ENCODE measurements at regions not wholly inside any gene's neighbourhood (a gene's known extent, or its start where the extent isn't known, plus 50 kb on each side); places are given as distances from the start of the nearest gene placed in this dataset.
"Not testable (repeated sequence)": the region's sequence is repeated elsewhere in the genome, so short reads cannot be mapped to it uniquely, and the experiment has no call there.

DNA sequence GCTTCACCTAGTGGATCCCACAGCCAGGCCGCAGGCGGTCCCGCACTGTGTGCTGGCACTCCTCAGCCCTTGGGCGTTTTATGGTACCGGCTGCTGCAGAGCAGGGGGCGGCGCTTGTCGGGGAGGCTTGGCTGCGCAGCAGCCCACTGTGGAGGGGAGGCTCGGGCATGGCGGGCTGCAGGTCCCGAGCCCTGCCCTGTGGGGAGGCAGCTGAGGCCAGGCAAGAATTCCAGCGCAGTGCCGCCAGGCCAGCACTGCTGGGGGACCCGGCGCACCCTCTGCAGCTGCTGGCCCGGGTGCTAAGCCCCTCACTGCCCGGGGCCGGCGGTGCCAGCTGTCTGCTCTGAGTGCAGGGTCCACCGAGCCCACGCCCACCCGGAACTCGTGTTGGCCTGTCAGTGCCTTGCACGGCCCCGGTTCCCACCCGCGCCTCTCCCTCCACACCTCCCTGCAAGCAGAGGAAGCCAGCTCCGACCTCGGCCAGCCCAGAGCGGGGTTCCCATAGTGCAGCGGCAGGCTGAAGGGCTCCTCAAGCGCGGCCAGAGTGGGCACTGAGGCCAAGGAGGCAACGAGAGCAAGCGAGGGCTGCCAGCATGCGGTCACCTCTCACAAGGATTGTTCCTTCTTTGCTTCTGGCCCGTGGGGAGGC, 435.0 kb upstream of the ATP10A start:
- Histone ChIP-seq H3K9me3 (ENCODE audit: control insufficient read depth, low read length) (no peaks in the 10 kb centered on the region), H3K27me3 (ENCODE audit: control insufficient read depth, insufficient read depth, low read length) (no peaks in the 10 kb centered on the region), H3K36me3 (ENCODE audit: control insufficient read depth, insufficient read depth, low read length) (no peaks in the 10 kb centered on the region), H3K4me3 (ENCODE audit: low read length) (no peak overlapping the region), H3K9ac (ENCODE audit: low read length) (no peak overlapping the region), H3K4me1 (ENCODE audit: control insufficient read depth, insufficient read depth, low read length) (no peaks in the 10 kb centered on the region)

DNA sequence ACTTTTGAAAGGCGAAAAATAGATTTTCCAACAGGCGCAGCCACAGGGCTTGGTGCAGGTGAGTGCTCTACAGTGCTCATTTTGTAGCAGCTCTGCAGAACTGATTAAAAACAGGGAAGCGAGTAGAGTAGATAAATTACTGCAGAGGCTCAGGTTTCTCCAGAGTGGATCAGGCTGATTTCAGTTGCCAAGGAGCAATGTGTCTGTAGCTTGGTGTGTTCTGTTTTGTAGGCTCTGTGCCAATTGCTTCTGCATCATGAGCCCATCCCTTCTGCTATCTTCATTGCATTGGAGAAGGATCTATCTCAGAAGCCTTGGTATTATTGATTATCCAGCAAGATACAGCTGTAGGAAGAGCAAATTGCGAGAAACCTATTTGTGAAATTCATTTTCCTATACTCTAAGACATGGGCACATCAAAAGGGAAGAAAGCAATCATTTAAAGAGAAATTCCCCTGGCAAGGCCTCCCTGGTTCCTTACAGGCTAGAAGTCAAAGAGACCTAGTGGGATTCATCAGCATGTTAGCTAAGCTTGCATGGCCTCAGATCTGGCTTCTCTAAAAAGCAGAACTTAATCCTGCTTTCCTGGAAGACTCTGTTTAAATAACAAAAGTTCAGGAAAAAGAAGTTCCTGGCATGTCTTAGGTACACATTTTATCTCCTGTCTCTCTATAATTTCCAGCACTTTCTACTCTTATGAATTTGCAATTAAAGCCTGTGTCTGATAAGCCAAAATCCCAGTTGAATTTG, 432.4 kb upstream of the ATP10A start:
- Histone ChIP-seq H3K9me3 (ENCODE audit: control insufficient read depth, low read length) (no peaks in the 10 kb centered on the region), H3K4me1 (ENCODE audit: control insufficient read depth, insufficient read depth, low read length) (no peaks in the 10 kb centered on the region), H3K9ac (ENCODE audit: low read length) (no peak overlapping the region), H3K27me3 (ENCODE audit: control insufficient read depth, insufficient read depth, low read length) (no peaks in the 10 kb centered on the region), H3K36me3 (ENCODE audit: control insufficient read depth, insufficient read depth, low read length) (no peaks in the 10 kb centered on the region), H3K4me3 (ENCODE audit: low read length) (no peak overlapping the region)

GRCh38 chr15:26294059-26294689, 431.0 kb upstream of the ATP10A start:
- Histone ChIP-seq H3K9ac (ENCODE audit: low read length) (no peak overlapping the region), H3K4me1 (ENCODE audit: control insufficient read depth, insufficient read depth, low read length) (no peaks in the 10 kb centered on the region), H3K4me3 (ENCODE audit: low read length) (no peak overlapping the region), H3K27me3 (ENCODE audit: control insufficient read depth, insufficient read depth, low read length) (no peaks in the 10 kb centered on the region), H3K9me3 (ENCODE audit: control insufficient read depth, low read length) (no peaks in the 10 kb centered on the region), H3K36me3 (ENCODE audit: control insufficient read depth, insufficient read depth, low read length) (no peaks in the 10 kb centered on the region)

- Histone ChIP-seq H3K4me3 (ENCODE audit: low read length) (no peak overlapping the region), H3K9ac (ENCODE audit: low read length) (no peak overlapping the region), H3K9me3 (ENCODE audit: control insufficient read depth, low read length) (no peaks in the 10 kb centered on the region), H3K27me3 (ENCODE audit: control insufficient read depth, insufficient read depth, low read length) (no peaks in the 10 kb centered on the region), H3K36me3 (ENCODE audit: control insufficient read depth, insufficient read depth, low read length) (no peaks in the 10 kb centered on the region), H3K4me1 (ENCODE audit: control insufficient read depth, insufficient read depth, low read length) (no peaks in the 10 kb centered on the region)
Measured at GRCh38 chr15:26287381-26287780, 424.3 kb upstream of the ATP10A start.

- H3K9me3 ChIP-seq (ENCODE audit: control insufficient read depth, low read length), result no peaks in the 10 kb centered on the region
- H3K9ac ChIP-seq (ENCODE audit: low read length), result no peak overlapping the region
- H3K36me3 ChIP-seq (ENCODE audit: control insufficient read depth, insufficient read depth, low read length), result no peaks in the 10 kb centered on the region
- H3K4me3 ChIP-seq (ENCODE audit: low read length), result no peak overlapping the region
- H3K4me1 ChIP-seq (ENCODE audit: control insufficient read depth, insufficient read depth, low read length), result no peaks in the 10 kb centered on the region
- H3K27me3 ChIP-seq (ENCODE audit: control insufficient read depth, insufficient read depth, low read length), result no peaks in the 10 kb centered on the region
Measured at GRCh38 chr15:26280281-26280680, 417.2 kb upstream of the ATP10A start.

DNA sequence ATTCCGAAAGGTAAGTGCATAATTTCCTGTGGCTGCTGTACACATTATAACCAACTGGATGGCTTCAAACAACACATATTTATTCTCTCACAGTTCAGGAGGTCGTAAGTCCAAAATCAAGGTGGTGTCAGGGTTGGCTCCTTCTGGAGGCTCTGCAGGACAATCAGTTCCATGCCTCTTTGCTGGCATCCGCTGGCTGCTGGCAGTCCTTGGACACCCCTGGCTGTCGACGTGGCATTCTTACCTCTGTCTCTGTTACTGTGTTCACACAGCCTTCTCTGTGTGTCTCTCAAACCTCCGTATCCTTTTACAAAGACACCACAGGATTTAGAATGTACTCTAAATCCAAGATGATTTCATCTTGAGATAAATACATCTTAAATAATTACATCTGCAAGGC, 398.8 kb upstream of the ATP10A start:
- H3K4me3 ChIP-seq (ENCODE audit: low read length), result no peak overlapping the region
- no peak overlapping the region for H3K9ac ChIP-seq (ENCODE audit: low read length)
- no peaks in the 10 kb centered on the region for H3K4me1 ChIP-seq (ENCODE audit: control insufficient read depth, insufficient read depth, low read length)
- no peaks in the 10 kb centered on the region for H3K9me3 ChIP-seq (ENCODE audit: control insufficient read depth, low read length)
- H3K27me3 ChIP-seq (ENCODE audit: control insufficient read depth, insufficient read depth, low read length), result no peaks in the 10 kb centered on the region
- no peaks in the 10 kb centered on the region for H3K36me3 ChIP-seq (ENCODE audit: control insufficient read depth, insufficient read depth, low read length)

DNA sequence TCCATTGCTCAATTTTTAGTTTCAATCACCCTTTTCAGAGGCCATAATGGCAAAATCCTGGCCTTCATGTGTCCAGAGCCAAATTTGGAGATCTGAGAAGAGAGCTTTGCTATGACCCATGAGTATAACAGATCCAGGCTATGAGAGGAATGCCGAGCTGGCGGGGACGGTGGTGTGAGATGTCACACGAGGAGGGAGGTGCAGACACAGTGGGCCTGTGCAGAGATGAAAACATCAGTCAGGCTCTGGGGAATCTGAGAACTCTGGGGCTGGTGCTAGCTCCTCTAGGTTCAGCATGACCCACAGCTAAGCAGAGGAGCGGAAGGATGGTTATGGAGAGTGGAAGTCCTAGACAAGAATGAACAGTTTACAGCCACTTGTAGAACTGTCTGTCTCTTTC, 398.3 kb upstream of the ATP10A start:
- Histone ChIP-seq H3K27me3 (ENCODE audit: control insufficient read depth, insufficient read depth, low read length) (no peaks in the 10 kb centered on the region), H3K9ac (ENCODE audit: low read length) (no peak overlapping the region), H3K9me3 (ENCODE audit: control insufficient read depth, low read length) (no peaks in the 10 kb centered on the region), H3K4me3 (ENCODE audit: low read length) (no peak overlapping the region), H3K36me3 (ENCODE audit: control insufficient read depth, insufficient read depth, low read length) (no peaks in the 10 kb centered on the region), H3K4me1 (ENCODE audit: control insufficient read depth, insufficient read depth, low read length) (no peaks in the 10 kb centered on the region)

DNA sequence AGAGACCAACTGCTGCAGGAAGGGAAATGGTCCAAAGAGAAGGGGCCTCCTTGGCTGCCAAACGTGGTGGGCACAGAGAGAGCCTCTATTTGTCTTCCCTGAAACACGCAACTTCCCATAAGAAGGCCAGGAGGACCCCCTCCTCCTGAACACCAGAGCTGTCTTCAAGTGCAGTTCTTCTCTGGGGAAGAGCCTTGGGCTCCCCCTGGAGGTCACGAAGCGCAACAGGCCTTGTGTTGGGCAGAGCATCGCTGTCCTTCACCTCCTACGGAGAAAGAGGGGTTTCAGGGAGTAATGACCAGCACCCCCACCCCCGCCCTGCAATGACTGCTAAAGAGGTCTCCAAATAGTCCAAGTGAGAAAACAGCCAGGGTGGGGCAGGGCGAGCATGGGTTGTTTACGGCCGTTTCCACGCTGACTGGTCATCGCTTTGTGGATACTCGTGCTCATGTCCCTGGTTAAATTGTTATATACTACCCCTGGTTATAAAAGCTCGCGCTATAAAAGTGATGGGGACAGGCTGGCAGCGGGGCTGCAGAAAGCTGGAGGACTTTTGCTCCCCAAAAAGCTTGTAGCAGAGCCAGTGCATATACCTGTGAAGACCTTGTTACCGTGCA, 397.5 kb upstream of the ATP10A start:
- Histone ChIP-seq H3K27me3 (ENCODE audit: control insufficient read depth, insufficient read depth, low read length) (no peaks in the 10 kb centered on the region), H3K4me3 (ENCODE audit: low read length) (no peak overlapping the region), H3K4me1 (ENCODE audit: control insufficient read depth, insufficient read depth, low read length) (no peaks in the 10 kb centered on the region), H3K9ac (ENCODE audit: low read length) (no peak overlapping the region), H3K9me3 (ENCODE audit: control insufficient read depth, low read length) (no peaks in the 10 kb centered on the region), H3K36me3 (ENCODE audit: control insufficient read depth, insufficient read depth, low read length) (no peaks in the 10 kb centered on the region)

DNA sequence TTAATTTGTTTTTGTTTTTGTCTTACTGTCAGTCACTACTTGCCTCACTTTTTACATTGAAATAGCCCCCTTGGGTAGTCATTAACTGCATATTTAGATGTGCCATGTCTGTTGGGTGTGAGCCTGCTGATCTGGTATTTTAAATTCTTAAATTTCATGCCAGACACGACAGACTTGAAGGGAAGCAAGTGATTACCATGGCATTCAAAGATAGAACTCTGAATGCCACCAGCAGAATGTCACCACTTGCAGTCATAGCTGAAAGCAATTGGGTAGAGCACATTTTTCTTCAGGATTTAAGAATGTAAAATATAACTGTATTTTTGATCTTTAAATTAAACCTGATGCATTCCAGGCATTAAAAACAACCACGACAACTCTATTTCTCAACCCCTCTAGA, 396.5 kb upstream of the ATP10A start:
- H3K9me3 ChIP-seq (ENCODE audit: control insufficient read depth, low read length), result no peaks in the 10 kb centered on the region
- no peaks in the 10 kb centered on the region for H3K4me1 ChIP-seq (ENCODE audit: control insufficient read depth, insufficient read depth, low read length)
- H3K9ac ChIP-seq (ENCODE audit: low read length), result no peak overlapping the region
- H3K36me3 ChIP-seq (ENCODE audit: control insufficient read depth, insufficient read depth, low read length), result no peaks in the 10 kb centered on the region
- no peak overlapping the region for H3K4me3 ChIP-seq (ENCODE audit: low read length)
- H3K27me3 ChIP-seq (ENCODE audit: control insufficient read depth, insufficient read depth, low read length), result no peaks in the 10 kb centered on the region

DNA sequence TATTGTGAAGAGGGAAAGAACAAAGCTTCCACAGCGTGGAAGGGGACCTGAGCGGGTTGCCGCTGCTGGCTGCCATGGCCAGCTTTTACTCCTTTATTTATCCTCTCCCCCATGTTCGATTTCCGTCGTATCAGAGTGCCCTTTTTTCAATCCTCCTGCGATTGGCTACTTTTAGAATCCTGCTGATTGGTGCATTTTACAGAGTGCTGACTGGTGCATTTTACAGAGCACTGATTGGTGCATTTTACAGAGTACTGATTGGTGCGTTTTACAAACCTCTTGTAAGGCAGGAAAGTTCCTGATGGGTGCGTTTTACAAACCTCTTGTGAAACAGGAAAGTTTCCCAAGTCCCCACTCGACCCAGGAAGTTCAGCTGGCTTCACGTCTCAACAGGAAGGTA, 381.7 kb upstream of the ATP10A start:
- H3K4me3 ChIP-seq (ENCODE audit: low read length); H3K9me3 ChIP-seq (ENCODE audit: control insufficient read depth, low read length); H3K4me1 ChIP-seq (ENCODE audit: control insufficient read depth, insufficient read depth, low read length); H3K36me3 ChIP-seq (ENCODE audit: control insufficient read depth, insufficient read depth, low read length); H3K27me3 ChIP-seq (ENCODE audit: control insufficient read depth, insufficient read depth, low read length); H3K9ac ChIP-seq (ENCODE audit: low read length): not testable (repeated sequence)

- Histone ChIP-seq H3K4me3 (ENCODE audit: low read length) (no peak overlapping the region), H3K4me1 (ENCODE audit: control insufficient read depth, insufficient read depth, low read length) (no peaks in the 10 kb centered on the region), H3K9me3 (ENCODE audit: control insufficient read depth, low read length) (no peaks in the 10 kb centered on the region), H3K27me3 (ENCODE audit: control insufficient read depth, insufficient read depth, low read length) (no peaks in the 10 kb centered on the region), H3K9ac (ENCODE audit: low read length) (no peak overlapping the region), H3K36me3 (ENCODE audit: control insufficient read depth, insufficient read depth, low read length) (no peaks in the 10 kb centered on the region)
Measured at GRCh38 chr15:26243382-26243781, 380.3 kb upstream of the ATP10A start.

- Histone ChIP-seq H3K4me1 (ENCODE audit: control insufficient read depth, insufficient read depth, low read length) (no peaks in the 10 kb centered on the region), H3K27me3 (ENCODE audit: control insufficient read depth, insufficient read depth, low read length) (no peaks in the 10 kb centered on the region), H3K9ac (ENCODE audit: low read length) (no peak overlapping the region), H3K4me3 (ENCODE audit: low read length) (no peak overlapping the region), H3K9me3 (ENCODE audit: control insufficient read depth, low read length) (no peaks in the 10 kb centered on the region), H3K36me3 (ENCODE audit: control insufficient read depth, insufficient read depth, low read length) (no peaks in the 10 kb centered on the region)
Measured at GRCh38 chr15:26242565-26243071, 379.5 kb upstream of the ATP10A start.
